Loucy (cell line): ENCODE measurements at regions not wholly inside any gene's neighbourhood (a gene's known extent, or its start where the extent isn't known, plus 50 kb on each side); places are given as distances from the start of the nearest gene placed in this dataset.
"Not testable (repeated sequence)": the region's sequence is repeated elsewhere in the genome, so short reads cannot be mapped to it uniquely, and the experiment has no call there.

Experiments used
- H2AFZ ChIP-seq: fragments of 200-600 bp; sonication (generic); 2 replicates; pipeline ENCODE4 v1.6.0; 2016; ENCODE audit warnings: antibody characterized with exemption, mild to moderate bottlenecking, low read length, moderate library complexity
- H3F3A ChIP-seq: fragments of 200-600 bp; 2 replicates; pipeline ENCODE4 v1.6.0; 2016; ENCODE audit warnings: antibody characterized with exemption, low read depth, mild to moderate bottlenecking
- H3K27me3 ChIP-seq: fragments of 200-600 bp; sonication (generic); 2 replicates; pipeline ENCODE4 v1.6.1; 2014; ENCODE audit warnings: low read length, mild to moderate bottlenecking; ENCODE audit not compliant: insufficient read depth, poor library complexity, severe bottlenecking
- H3K36me3 ChIP-seq: fragments of 200-600 bp; sonication (generic); 2 replicates; pipeline ENCODE4 v1.6.1; 2016; ENCODE audit warnings: low read length; ENCODE audit not compliant: insufficient read depth
- H3K4me1 ChIP-seq: fragments of 200-600 bp; sonication (generic); 2 replicates; pipeline ENCODE4 v1.5.1; 2014; ENCODE audit warnings: low read length, mild to moderate bottlenecking; ENCODE audit not compliant: insufficient read depth, poor library complexity, severe bottlenecking
- H3K4me2 ChIP-seq: fragments of 200-600 bp; sonication (generic); 2 replicates; pipeline ENCODE4 v1.6.0; 2014; ENCODE audit warnings: antibody characterized with exemption, low read length, low read depth, mild to moderate bottlenecking; ENCODE audit not compliant: poor library complexity, severe bottlenecking
- H3K4me3 ChIP-seq: fragments of 200-600 bp; sonication (generic); 2 replicates; pipeline ENCODE4 v1.5.1; 2014; ENCODE audit warnings: low read length, mild to moderate bottlenecking, mixed read lengths; ENCODE audit not compliant: poor library complexity, severe bottlenecking
- H3K79me2 ChIP-seq: fragments of 200-600 bp; sonication (generic); 2 replicates; pipeline ENCODE4 v1.6.1; 2014; ENCODE audit warnings: low read length; ENCODE audit not compliant: insufficient read depth
- H3K9ac ChIP-seq: fragments of 200-600 bp; sonication (generic); 2 replicates; pipeline ENCODE4 v1.6.0; 2014; ENCODE audit warnings: mild to moderate bottlenecking, low read depth, low read length, moderate library complexity; ENCODE audit not compliant: poor library complexity, severe bottlenecking
- H3K9me2 ChIP-seq: fragments of 200-600 bp; sonication (generic); replicated peaks from 2 replicates; pipeline ENCODE4 v1.6.1; 2016; ENCODE audit warnings: low read depth, low read length, mixed read lengths
- H3K9me3 ChIP-seq: fragments of 200-600 bp; sonication (generic); 2 replicates; pipeline ENCODE4 v1.6.1; 2014; ENCODE audit warnings: mild to moderate bottlenecking, antibody characterized with exemption, low read length, low read depth; ENCODE audit not compliant: insufficient read depth
- H4K20me1 ChIP-seq: fragments of 200-600 bp; sonication (generic); 2 replicates; pipeline ENCODE4 v1.6.0; 2014; ENCODE audit warnings: antibody characterized with exemption, low read length, mild to moderate bottlenecking; ENCODE audit not compliant: insufficient read depth, poor library complexity, severe bottlenecking
- CTCF ChIP-seq: fragments of 200-600 bp; sonication (generic); conservative IDR thresholded peaks from 2 replicates; pipeline ENCODE4 v1.5.1; 2014; ENCODE audit warnings: mild to moderate bottlenecking, antibody characterized with exemption, low read length
- EZH2phosphoT487 ChIP-seq: fragments of 200-600 bp; IDR thresholded peaks from 2 replicates; pipeline ENCODE4 v1.6.1; 2018; ENCODE audit warnings: antibody characterized with exemption, mild to moderate bottlenecking, moderate library complexity, borderline replicate concordance

DNA sequence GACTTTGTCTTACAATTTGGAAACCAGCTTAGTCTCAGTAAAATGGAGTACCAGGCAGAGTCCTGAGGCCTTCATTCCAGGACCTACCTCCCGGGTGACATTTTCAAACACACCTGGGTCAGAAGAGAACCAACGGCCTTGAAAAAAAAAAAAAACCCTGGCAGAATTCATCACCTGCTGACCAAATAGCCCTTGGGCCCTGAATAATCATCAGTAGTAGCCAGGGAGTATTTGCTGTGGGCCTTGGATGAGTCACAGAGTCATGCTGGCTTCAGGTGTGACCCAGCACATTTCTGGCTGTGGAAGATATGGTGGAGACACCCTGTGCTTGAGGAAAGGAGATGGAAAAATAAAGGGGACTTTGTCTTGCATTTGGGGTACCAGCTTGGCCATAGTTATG, 92.2 kb downstream of the LPAR4 start:
- Histone ChIP-seq H3K9me3 (no peaks in the 10 kb centered on the region), H3K27me3 (no peaks in the 10 kb centered on the region), H3F3A (no peaks in the 10 kb centered on the region), H3K9me2 (no peaks in the 10 kb centered on the region), H3K4me3 (no peak overlapping the region), H3K36me3 (no peaks in the 10 kb centered on the region), H2AFZ (no peak overlapping the region), H3K79me2 (no peaks in the 10 kb centered on the region), H3K9ac (no peak overlapping the region), H4K20me1 (no peaks in the 10 kb centered on the region), H3K4me1 (no peaks in the 10 kb centered on the region), H3K4me2 (no peak overlapping the region)
- TF ChIP-seq EZH2phosphoT487: no peak
- TF ChIP-seq CTCF: no peak

DNA sequence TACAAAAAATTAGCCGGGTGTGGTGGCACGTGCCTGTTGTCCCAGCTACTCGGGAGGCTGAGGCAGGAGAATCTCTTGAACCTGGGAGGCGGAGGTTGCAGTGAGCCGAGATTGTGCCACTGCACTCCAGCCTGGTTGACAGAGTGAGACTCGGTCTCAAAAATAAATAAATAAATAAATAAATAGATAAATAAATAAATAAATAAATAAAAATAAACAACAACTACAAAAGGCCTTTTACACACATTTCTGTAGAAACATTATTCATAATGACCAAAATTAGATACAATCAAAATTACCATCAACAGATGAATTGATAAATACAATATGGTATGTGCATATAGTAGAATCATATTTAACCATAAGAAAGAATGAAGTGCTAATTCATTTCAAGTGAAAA, 96.7 kb downstream of the LPAR4 start:
- not testable (repeated sequence) for H4K20me1 ChIP-seq, H3F3A ChIP-seq, H3K4me1 ChIP-seq, H2AFZ ChIP-seq, H3K4me3 ChIP-seq, H3K27me3 ChIP-seq, H3K9me2 ChIP-seq, H3K79me2 ChIP-seq, H3K9me3 ChIP-seq, H3K9ac ChIP-seq, H3K36me3 ChIP-seq, H3K4me2 ChIP-seq

DNA sequence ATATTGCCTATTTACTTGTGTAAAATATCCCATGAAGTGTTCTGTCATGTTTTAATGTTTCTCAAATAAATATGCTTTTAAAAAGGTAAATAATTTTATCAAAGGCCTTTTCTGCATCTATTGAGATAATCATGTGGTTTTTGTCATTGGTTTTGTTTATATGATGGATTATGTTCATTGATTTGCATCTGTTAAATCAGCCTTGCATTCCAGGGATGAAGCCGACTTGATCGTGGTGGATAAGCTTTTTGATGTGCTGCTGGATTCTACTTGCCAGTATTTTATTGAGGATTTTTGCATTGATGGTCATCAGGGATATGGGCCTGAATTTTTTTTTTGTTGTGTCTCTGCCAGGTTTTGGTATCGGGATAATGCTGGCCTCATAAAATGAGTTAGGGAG, 63.9 kb upstream of the P2RY10 start:
- not testable (repeated sequence) for H3F3A ChIP-seq, H3K27me3 ChIP-seq

GRCh38 chrX:78886550-78886949, 58.6 kb upstream of the P2RY10 start:
- no peak overlapping the region for H3K9ac ChIP-seq
- no peaks in the 10 kb centered on the region for H3K9me2 ChIP-seq
- H3F3A ChIP-seq: no peaks in the 10 kb centered on the region
- H3K9me3 ChIP-seq: no peaks in the 10 kb centered on the region
- no peaks in the 10 kb centered on the region for H3K27me3 ChIP-seq
- no peaks in the 10 kb centered on the region for H3K4me1 ChIP-seq
- H3K79me2 ChIP-seq: no peaks in the 10 kb centered on the region
- H3K36me3 ChIP-seq: no peaks in the 10 kb centered on the region
- H3K4me2 ChIP-seq: no peak overlapping the region
- H2AFZ ChIP-seq: peak overlapping the region; percentile 15; the same call in 1 of the 2 replicates
- no peaks in the 10 kb centered on the region for H4K20me1 ChIP-seq
- TF ChIP-seq EZH2phosphoT487 (no peak), CTCF (peak; percentile 55)
- no peak overlapping the region for H3K4me3 ChIP-seq

More for the DNA sequence above, 63.9 kb upstream of the P2RY10 start:
- H3K4me1 ChIP-seq, H3K79me2 ChIP-seq, H3K9me3 ChIP-seq, H2AFZ ChIP-seq, H3K4me2 ChIP-seq, H3K36me3 ChIP-seq, H3K4me3 ChIP-seq, H3K9ac ChIP-seq, H4K20me1 ChIP-seq, H3K9me2 ChIP-seq: not testable (repeated sequence)
